ENCODE measurements at regions not wholly inside any gene's neighbourhood (a gene's known extent, or its start where the extent isn't known, plus 50 kb on each side); places are given as distances from the start of the nearest gene placed in this dataset.

GRCh38 chr14:51575349-51576116 lies 76.2 kb upstream of the FRMD6 start:
- no peak overlapping the region for H3K4me3 ChIP-seq (ENCODE audit: control insufficient read depth, low read depth, low read length)
- TF ChIP-seq, protein P1, sequence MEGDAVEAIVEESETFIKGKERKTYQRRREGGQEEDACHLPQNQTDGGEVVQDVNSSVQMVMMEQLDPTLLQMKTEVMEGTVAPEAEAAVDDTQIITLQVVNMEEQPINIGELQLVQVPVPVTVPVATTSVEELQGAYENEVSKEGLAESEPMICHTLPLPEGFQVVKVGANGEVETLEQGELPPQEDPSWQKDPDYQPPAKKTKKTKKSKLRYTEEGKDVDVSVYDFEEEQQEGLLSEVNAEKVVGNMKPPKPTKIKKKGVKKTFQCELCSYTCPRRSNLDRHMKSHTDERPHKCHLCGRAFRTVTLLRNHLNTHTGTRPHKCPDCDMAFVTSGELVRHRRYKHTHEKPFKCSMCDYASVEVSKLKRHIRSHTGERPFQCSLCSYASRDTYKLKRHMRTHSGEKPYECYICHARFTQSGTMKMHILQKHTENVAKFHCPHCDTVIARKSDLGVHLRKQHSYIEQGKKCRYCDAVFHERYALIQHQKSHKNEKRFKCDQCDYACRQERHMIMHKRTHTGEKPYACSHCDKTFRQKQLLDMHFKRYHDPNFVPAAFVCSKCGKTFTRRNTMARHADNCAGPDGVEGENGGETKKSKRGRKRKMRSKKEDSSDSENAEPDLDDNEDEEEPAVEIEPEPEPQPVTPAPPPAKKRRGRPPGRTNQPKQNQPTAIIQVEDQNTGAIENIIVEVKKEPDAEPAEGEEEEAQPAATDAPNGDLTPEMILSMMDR (conservative IDR thresholded peaks at IDR 0.05; ENCODE audit: control insufficient read depth, insufficient read depth, low read depth, low read length) = no peak
- DNase-seq (ENCODE audit: low read depth) = peak; percentile 58

DNA sequence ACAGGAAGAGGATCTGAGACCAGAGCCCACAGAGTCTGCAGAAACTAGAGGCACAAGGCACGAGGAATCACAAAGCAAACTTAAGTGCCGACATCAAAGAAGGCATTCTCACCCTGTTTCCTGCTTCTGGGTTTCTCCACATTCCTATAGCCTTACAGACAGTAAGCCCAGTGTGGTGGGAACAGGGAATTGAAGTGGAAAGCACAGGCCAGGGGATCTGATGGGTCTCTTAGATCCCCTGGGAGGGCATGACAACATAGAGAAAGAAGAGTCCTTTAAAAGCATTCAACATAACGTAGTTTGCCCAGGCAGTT lies 75.6 kb upstream of the FRMD6 start:
- no peak overlapping the region for H3K4me3 ChIP-seq (ENCODE audit: control insufficient read depth, low read depth, low read length)
- DNase-seq (ENCODE audit: low read depth) = peak; percentile 57
- TF ChIP-seq, protein P1 (conservative IDR thresholded peaks at IDR 0.05; ENCODE audit: control insufficient read depth, insufficient read depth, low read depth, low read length) = no peak

DNA sequence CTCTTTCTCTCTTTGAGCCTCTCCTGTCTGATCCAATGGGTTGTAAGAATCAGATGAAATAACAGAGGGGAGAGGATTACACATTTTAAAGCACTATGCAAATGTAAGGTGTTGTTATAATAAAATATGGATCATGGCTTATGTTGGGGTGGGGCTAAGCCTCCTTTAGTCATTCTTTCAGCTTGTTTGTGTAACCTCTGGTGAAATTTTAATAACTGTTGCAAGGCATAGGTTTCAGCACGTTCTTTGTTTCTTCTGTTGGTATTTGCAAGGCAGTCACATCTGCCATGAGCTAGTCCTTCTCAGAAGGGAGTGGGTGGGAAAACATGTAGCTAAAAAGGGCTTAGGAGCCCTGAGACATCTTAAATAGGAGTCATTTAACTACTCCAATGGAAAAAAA lies 74.8 kb upstream of the FRMD6 start:
- no peak overlapping the region for H3K4me3 ChIP-seq (ENCODE audit: control insufficient read depth, low read depth, low read length)
- peak; percentile 72 for DNase-seq (ENCODE audit: low read depth)
- TF ChIP-seq, protein P1 (conservative IDR thresholded peaks at IDR 0.05; ENCODE audit: control insufficient read depth, insufficient read depth, low read depth, low read length) = no peak

DNA sequence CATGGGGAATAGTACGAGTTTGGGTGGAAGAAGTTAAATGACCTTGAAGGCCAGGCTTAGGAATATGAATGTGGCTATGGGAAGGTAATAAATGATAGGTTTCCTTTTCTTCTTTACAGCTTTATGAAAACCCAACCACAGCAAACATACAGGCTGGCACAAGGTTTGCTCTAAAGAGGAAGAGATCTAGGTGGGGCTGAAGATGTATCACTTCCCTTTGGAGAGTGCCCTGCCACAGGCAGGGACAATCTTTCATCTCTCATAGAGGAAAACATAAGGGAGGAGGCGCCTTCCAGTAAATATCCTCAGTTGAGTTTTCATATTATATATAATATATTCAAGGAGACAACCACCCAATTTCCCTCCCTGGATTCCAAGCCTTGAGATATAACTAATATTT lies 72.9 kb upstream of the FRMD6 start:
- TF ChIP-seq, protein P1 (conservative IDR thresholded peaks at IDR 0.05; ENCODE audit: control insufficient read depth, insufficient read depth, low read depth, low read length) = no peak
- H3K4me3 ChIP-seq (ENCODE audit: control insufficient read depth, low read depth, low read length) = no peak overlapping the region
- no peak for DNase-seq (ENCODE audit: low read depth)

GRCh38 chr14:51581017-51581881 lies 70.5 kb upstream of the FRMD6 start:
- DNase-seq (ENCODE audit: low read depth) = peak; percentile 78
- TF ChIP-seq, protein P1 (conservative IDR thresholded peaks at IDR 0.05; ENCODE audit: control insufficient read depth, insufficient read depth, low read depth, low read length) = no peak
- H3K4me3 ChIP-seq (ENCODE audit: control insufficient read depth, low read depth, low read length) = no peak overlapping the region

DNA sequence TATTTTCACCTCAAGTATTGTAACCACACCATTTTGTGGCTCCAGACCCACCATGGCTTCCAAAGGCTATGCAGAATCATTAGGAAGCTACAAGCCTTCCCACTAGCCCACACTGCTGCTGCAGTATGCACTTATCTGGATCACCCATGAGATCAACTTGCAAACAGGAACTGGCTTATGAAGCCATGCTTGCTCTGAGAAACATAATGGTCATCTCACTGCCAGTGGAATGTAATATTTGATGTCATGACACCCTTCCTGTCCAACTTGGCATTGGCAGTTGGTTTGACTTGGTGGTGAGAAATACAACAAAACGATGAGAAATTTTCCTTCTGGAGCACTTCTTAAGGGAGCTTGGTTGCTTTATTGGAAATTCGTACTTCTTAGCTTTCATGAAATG lies 69.3 kb upstream of the FRMD6 start:
- TF ChIP-seq, protein P1 (conservative IDR thresholded peaks at IDR 0.05; ENCODE audit: control insufficient read depth, insufficient read depth, low read depth, low read length) = no peak
- peak; percentile 28 for DNase-seq (ENCODE audit: low read depth)
- H3K4me3 ChIP-seq (ENCODE audit: control insufficient read depth, low read depth, low read length) = no peak overlapping the region
